Trophoblast cell (in vitro differentiated cells and primary cell): ENCODE measurements at regions not wholly inside any gene's neighbourhood (a gene's known extent, or its start where the extent isn't known, plus 50 kb on each side); places are given as distances from the start of the nearest gene placed in this dataset.

Source experiments
- DNase-seq, 2 donors: peaks; one replicate each; pipeline ENCODE4 v3.0.0-alpha.2; 2016
- H2AFZ ChIP-seq: 2 replicates; pipeline ENCODE4 v1.6.1; 2013; ENCODE audit warnings: low read length, moderate library complexity, mild to moderate bottlenecking; ENCODE audit not compliant: insufficient read depth, poor library complexity
- H2AK5ac ChIP-seq: 2 replicates; pipeline ENCODE4 v1.6.1; 2013; ENCODE audit warnings: mild to moderate bottlenecking, low read length
- H2BK120ac ChIP-seq: 2 replicates; pipeline ENCODE4 v1.6.1; 2013; ENCODE audit warnings: low read length, mild to moderate bottlenecking, moderate library complexity; ENCODE audit not compliant: insufficient read depth, poor library complexity
- H2BK12ac ChIP-seq: 2 replicates; pipeline ENCODE4 v1.6.1; 2013; ENCODE audit warnings: mild to moderate bottlenecking, low read length, moderate library complexity
- H2BK5ac ChIP-seq: 2 replicates; pipeline ENCODE4 v1.6.1; 2013; ENCODE audit warnings: low read length, low read depth, moderate library complexity, mild to moderate bottlenecking; ENCODE audit not compliant: poor library complexity
- H3K14ac ChIP-seq: 2 replicates; pipeline ENCODE4 v1.6.1; 2013; ENCODE audit warnings: mild to moderate bottlenecking, low read length
- H3K18ac ChIP-seq: 2 replicates; pipeline ENCODE4 v1.6.1; 2013; ENCODE audit warnings: mild to moderate bottlenecking, low read length
- H3K23ac ChIP-seq: 2 replicates; pipeline ENCODE4 v1.6.1; 2013; ENCODE audit warnings: low read length
- H3K27ac ChIP-seq: 2 replicates; pipeline ENCODE4 v1.5.1; 2013; ENCODE audit warnings: low read depth, mild to moderate bottlenecking, inconsistent platforms, low read length, moderate library complexity
- H3K27me3 ChIP-seq: 2 replicates; pipeline ENCODE4 v1.6.1; 2013; ENCODE audit warnings: inconsistent platforms, mild to moderate bottlenecking, low read length, moderate library complexity; ENCODE audit not compliant: insufficient read depth
- H3K36me3 ChIP-seq, 2 experiments: 1 replicate in 1 of 2; 2 replicates in 1 of 2; pipeline ENCODE4 v1.6.1; 2013; ENCODE audit warnings: low read length in 2 of 2, mild to moderate bottlenecking in 2 of 2, moderate library complexity in 1 of 2; ENCODE audit not compliant: insufficient read depth in 2 of 2, control insufficient read depth in 1 of 2
- H3K4ac ChIP-seq: 2 replicates; pipeline ENCODE4 v1.6.1; 2013; ENCODE audit warnings: low read depth, mild to moderate bottlenecking, low read length, moderate library complexity
- H3K4me1 ChIP-seq, 2 experiments: 1 replicate in 1 of 2; 2 replicates in 1 of 2; pipeline ENCODE4 v1.6.1; 2013; ENCODE audit warnings: low read length in 2 of 2, mild to moderate bottlenecking in 2 of 2, moderate library complexity in 1 of 2; ENCODE audit not compliant: insufficient read depth in 2 of 2, control insufficient read depth in 1 of 2
- H3K4me2 ChIP-seq: 2 replicates; pipeline ENCODE4 v1.6.1; 2013; ENCODE audit warnings: inconsistent platforms, mild to moderate bottlenecking, low read length, moderate library complexity
- H3K4me3 ChIP-seq: 2 replicates; pipeline ENCODE4 v1.5.1; 2013; ENCODE audit warnings: mild to moderate bottlenecking, low read depth, low read length, inconsistent platforms
- H3K79me1 ChIP-seq: one replicate; pipeline ENCODE4 v1.6.1; 2013; ENCODE audit warnings: low read length
- H3K79me2 ChIP-seq: 2 replicates; pipeline ENCODE4 v1.6.1; 2013; ENCODE audit warnings: low read length, mild to moderate bottlenecking; ENCODE audit not compliant: control insufficient read depth, insufficient read depth, poor library complexity
- H3K9ac ChIP-seq: 2 replicates; pipeline ENCODE4 v1.6.1; 2013; ENCODE audit warnings: mild to moderate bottlenecking, low read length
- H3K9me3 ChIP-seq: 2 replicates; pipeline ENCODE4 v1.6.1; 2013; ENCODE audit warnings: low read depth, mild to moderate bottlenecking, control low read depth, inconsistent platforms, low read length; ENCODE audit not compliant: insufficient read depth
- H4K12ac ChIP-seq: 2 replicates; pipeline ENCODE4 v1.6.1; 2013; ENCODE audit warnings: low read depth, mild to moderate bottlenecking, low read length, moderate library complexity
- H4K8ac ChIP-seq: 2 replicates; pipeline ENCODE4 v1.6.1; 2013; ENCODE audit warnings: low read depth, mild to moderate bottlenecking, low read length, moderate library complexity
- H4K91ac ChIP-seq: one replicate; pipeline ENCODE4 v1.6.1; 2013; ENCODE audit warnings: low read depth, mild to moderate bottlenecking, low read length, moderate library complexity
- WGBS: extraction: QIAGEN DNeasy Blood & Tissue Kit; methylation state at CpG from one replicate; pipeline ENCODE4 v1.1.7; 2013; ENCODE audit warnings: missing lambda C conversion rate; ENCODE audit not compliant: insufficient read length, insufficient coverage; ENCODE audit errors: extremely low coverage; 5-methylcytosine and 5-hydroxymethylcytosine counted together

DNA sequence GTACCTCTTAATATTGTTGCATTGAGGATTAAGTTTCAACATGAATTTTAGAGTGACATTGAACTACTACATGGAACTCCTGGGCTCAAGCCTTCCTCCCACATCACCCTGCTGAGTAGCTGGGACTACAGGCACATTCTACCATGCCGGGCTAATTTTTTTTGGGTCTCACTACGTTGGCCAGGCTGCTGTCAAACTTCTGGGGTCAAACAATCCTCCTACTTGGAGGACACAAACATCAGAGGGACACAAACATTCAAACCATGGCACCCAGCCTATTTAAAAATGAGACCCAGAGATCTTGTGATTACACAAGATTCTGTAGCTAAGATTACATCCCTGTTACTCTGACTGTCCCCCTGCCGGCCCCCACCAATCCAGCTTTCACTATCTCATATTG is 180.9 kb downstream of the KCNRG start:
- DNase-seq = no peak
- Histone ChIP-seq H3K23ac (no peak overlapping the region), H3K4me2 (no peak overlapping the region), H3K4me1 (peaks cover 5 to 6% of the 10 kb centered on the region in 2 experiments), H3K4ac (no peak overlapping the region), H3K9me3 (no peaks in the 10 kb centered on the region), H2BK12ac (no peak overlapping the region), H3K79me1 (no peaks in the 10 kb centered on the region), H4K91ac (no peak overlapping the region), H2AFZ (no peak overlapping the region), H4K12ac (no peak overlapping the region), H3K18ac (no peak overlapping the region), H3K4me3 (no peak overlapping the region), H3K36me3 (no peaks in the 10 kb centered on the region), H4K8ac (no peak overlapping the region), H3K14ac (no peak overlapping the region), H3K27me3 (no peaks in the 10 kb centered on the region), H2AK5ac (no peak overlapping the region), H2BK120ac (no peak overlapping the region), H3K27ac (no peak overlapping the region), H3K9ac (no peak overlapping the region), H2BK5ac (no peak overlapping the region), H3K79me2 (no peaks in the 10 kb centered on the region)
- WGBS = no CpG with 5 or more reads among the region's 3 CpGs

DNA sequence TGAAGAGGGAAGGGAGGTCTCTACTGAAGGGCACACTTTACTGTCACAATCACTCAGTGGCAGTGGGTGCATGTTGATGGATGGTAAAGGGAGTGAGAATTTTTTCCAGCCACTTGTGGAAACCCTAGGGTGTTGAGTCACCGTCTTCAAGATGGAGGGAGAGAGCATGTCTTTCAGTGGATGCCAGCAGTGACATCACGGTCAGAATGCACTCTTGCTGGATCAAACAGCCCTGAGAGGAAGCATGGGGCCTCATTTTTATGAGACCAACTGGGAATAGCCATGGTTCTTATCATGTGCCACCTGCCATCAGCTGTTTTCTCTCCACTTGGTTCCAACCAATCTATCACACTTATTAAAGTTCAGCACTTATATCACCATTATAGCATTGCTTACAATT is 182.5 kb downstream of the KCNRG start:
- H3K36me3 ChIP-seq = no peaks in the 10 kb centered on the region

DNA sequence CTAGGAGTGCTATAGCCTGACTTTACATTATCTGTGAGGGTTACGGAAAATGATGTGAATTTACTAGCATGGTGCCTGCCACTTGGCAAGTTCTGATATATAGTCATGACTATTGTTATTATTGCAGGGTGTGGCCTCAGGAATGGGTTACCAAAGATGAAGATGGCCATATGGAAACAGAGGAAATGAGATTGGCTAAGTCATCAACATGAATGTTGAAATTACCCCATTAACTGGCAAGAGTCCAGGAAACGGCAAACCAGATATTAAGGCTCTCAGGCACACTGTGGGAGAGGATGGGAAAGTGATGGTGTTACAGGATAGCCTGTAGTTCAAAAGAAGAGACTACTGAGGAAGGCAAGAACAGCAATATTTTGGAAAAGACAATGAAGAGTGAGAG is 183.3 kb downstream of the KCNRG start:
- Histone ChIP-seq H3K79me2 (no peaks in the 10 kb centered on the region), H4K91ac (no peak overlapping the region), H3K27ac (no peak overlapping the region), H3K23ac (no peak overlapping the region), H3K36me3 (no peaks in the 10 kb centered on the region), H3K4me1 (peaks cover 8 to 9% of the 10 kb centered on the region in 2 experiments), H3K79me1 (no peaks in the 10 kb centered on the region), H2BK5ac (no peak overlapping the region), H3K4me2 (no peak overlapping the region), H2AFZ (no peak overlapping the region), H3K14ac (no peak overlapping the region), H2AK5ac (no peak overlapping the region), H2BK120ac (no peak overlapping the region), H3K4me3 (no peak overlapping the region), H3K9ac (no peak overlapping the region), H4K8ac (no peak overlapping the region), H3K4ac (no peak overlapping the region), H4K12ac (no peak overlapping the region), H3K9me3 (no peaks in the 10 kb centered on the region), H3K18ac (no peak overlapping the region), H3K27me3 (no peaks in the 10 kb centered on the region), H2BK12ac (no peak overlapping the region)
- no CpG with 5 or more reads among the region's 2 CpGs for WGBS
- DNase-seq = no peak

More for the DNA sequence above, 182.5 kb downstream of the KCNRG start:
- WGBS = no CpG with 5 or more reads among the region's 2 CpGs
- no peak overlapping the region for H3K23ac ChIP-seq
- no peak overlapping the region for H4K12ac ChIP-seq
- no peak overlapping the region for H3K9ac ChIP-seq
- H4K91ac ChIP-seq = no peak overlapping the region
- no peaks in the 10 kb centered on the region for H3K79me1 ChIP-seq
- H2BK5ac ChIP-seq = no peak overlapping the region
- H3K4me1 ChIP-seq = peaks cover 8 to 9% of the 10 kb centered on the region in 2 experiments
- no peaks in the 10 kb centered on the region for H3K27me3 ChIP-seq
- no peak overlapping the region for H3K4me3 ChIP-seq
- H3K18ac ChIP-seq = no peak overlapping the region
- H2AFZ ChIP-seq = no peak overlapping the region
- no peak overlapping the region for H2BK120ac ChIP-seq
- H3K9me3 ChIP-seq = no peaks in the 10 kb centered on the region
- no peak overlapping the region for H3K27ac ChIP-seq
- no peak overlapping the region for H4K8ac ChIP-seq
- no peak overlapping the region for H2BK12ac ChIP-seq
- H2AK5ac ChIP-seq = no peak overlapping the region
- no peak overlapping the region for H3K4me2 ChIP-seq
- DNase-seq = no peak
- no peak overlapping the region for H3K14ac ChIP-seq
- no peak overlapping the region for H3K4ac ChIP-seq
- H3K79me2 ChIP-seq = no peaks in the 10 kb centered on the region

DNA sequence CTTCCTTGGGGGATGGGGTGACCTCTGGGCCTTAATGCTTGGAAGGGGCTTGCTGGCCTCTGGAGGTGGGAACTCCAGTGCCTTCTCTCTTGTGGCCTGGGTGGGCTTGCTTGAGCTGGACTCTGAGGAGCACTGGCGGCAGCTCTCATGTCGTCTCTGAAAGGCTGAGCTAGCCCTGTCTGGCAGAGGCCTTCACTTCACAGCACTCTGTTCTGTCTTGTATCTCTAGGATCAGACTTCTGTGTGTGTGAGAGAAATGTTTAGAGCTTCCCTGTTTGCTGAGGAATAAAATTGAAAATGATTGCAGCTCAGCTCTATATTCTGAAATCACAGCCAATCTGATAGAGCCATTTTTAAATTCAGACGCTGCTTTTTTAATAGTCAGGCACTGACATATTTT is 185.3 kb downstream of the KCNRG start:
- DNase-seq = no peak
- H3K23ac ChIP-seq = no peak overlapping the region
- no peak overlapping the region for H3K4ac ChIP-seq
- H3K4me3 ChIP-seq = no peak overlapping the region
- no peak overlapping the region for H3K9ac ChIP-seq
- no peak overlapping the region for H2BK12ac ChIP-seq
- no peaks in the 10 kb centered on the region for H3K79me1 ChIP-seq
- H2BK120ac ChIP-seq = no peak overlapping the region
- no peak overlapping the region for H4K8ac ChIP-seq
- no peak overlapping the region for H3K14ac ChIP-seq
- no peaks in the 10 kb centered on the region for H3K27me3 ChIP-seq
- no peaks in the 10 kb centered on the region for H3K79me2 ChIP-seq
- H4K12ac ChIP-seq = no peak overlapping the region
- H2AFZ ChIP-seq = peak overlapping the region; percentile 3
- H3K4me1 ChIP-seq = peaks cover 8 to 9% of the 10 kb centered on the region in 2 experiments
- WGBS = no CpG with 5 or more reads among the region's 3 CpGs
- no peaks in the 10 kb centered on the region for H3K9me3 ChIP-seq
- H2AK5ac ChIP-seq = no peak overlapping the region
- no peaks in the 10 kb centered on the region for H3K36me3 ChIP-seq
- no peak overlapping the region for H3K4me2 ChIP-seq
- H4K91ac ChIP-seq = no peak overlapping the region
- H3K27ac ChIP-seq = no peak overlapping the region
- no peak overlapping the region for H3K18ac ChIP-seq
- peak overlapping the region; percentile 1 for H2BK5ac ChIP-seq
